ENCODE measurements at regions not wholly inside any gene's neighbourhood (a gene's known extent, or its start where the extent isn't known, plus 50 kb on each side); places are given as distances from the start of the nearest gene placed in this dataset.

- peaks cover 13% of the 10 kb centered on the region for H3K9me3 Mint-ChIP-seq
- no peak overlapping the region for H3K9ac ChIP-seq (ENCODE audit: extremely low read depth, low read length, poor library complexity, severe bottlenecking)
- H3K4me3 Mint-ChIP-seq = no peak overlapping the region
- H3K4me3 ChIP-seq (ENCODE audit: low read length) = no peak overlapping the region
- H3K36me3 Mint-ChIP-seq (ENCODE audit: low read depth) = no peaks in the 10 kb centered on the region
- H3K27me3 Mint-ChIP-seq (ENCODE audit: insufficient read depth) = peaks cover 8% of the 10 kb centered on the region
- no peaks in the 10 kb centered on the region for H3K4me1 ChIP-seq (ENCODE audit: control insufficient read depth, insufficient read depth, low read length)
- no peak overlapping the region for H3K27ac Mint-ChIP-seq
- no peaks in the 10 kb centered on the region for H3K27me3 ChIP-seq (ENCODE audit: control insufficient read depth, insufficient read depth, low read length, poor library complexity, severe bottlenecking)
- H3K36me3 ChIP-seq (ENCODE audit: control insufficient read depth, insufficient read depth, low read length) = no peaks in the 10 kb centered on the region
- H3K9me3 ChIP-seq (ENCODE audit: control insufficient read depth, low read length) = no peaks in the 10 kb centered on the region
- 90 to 97% methylated on average over 17 to 39 of the region's 39 CpGs for WGBS, 2 experiments (ENCODE audit: insufficient coverage in 1 of 2, insufficient read length in 1 of 2)
- DNase-seq = no peak
- H3K4me1 Mint-ChIP-seq = no peaks in the 10 kb centered on the region
- H3K27ac ChIP-seq (ENCODE audit: low read depth, low read length) = no peak overlapping the region
- no peak for TF ChIP-seq CTCF (conservative IDR thresholded peaks at IDR 0.05)
Observed at GRCh38 chr7:1330801-1331425, 98.2 kb downstream of the UNCX start.

DNA sequence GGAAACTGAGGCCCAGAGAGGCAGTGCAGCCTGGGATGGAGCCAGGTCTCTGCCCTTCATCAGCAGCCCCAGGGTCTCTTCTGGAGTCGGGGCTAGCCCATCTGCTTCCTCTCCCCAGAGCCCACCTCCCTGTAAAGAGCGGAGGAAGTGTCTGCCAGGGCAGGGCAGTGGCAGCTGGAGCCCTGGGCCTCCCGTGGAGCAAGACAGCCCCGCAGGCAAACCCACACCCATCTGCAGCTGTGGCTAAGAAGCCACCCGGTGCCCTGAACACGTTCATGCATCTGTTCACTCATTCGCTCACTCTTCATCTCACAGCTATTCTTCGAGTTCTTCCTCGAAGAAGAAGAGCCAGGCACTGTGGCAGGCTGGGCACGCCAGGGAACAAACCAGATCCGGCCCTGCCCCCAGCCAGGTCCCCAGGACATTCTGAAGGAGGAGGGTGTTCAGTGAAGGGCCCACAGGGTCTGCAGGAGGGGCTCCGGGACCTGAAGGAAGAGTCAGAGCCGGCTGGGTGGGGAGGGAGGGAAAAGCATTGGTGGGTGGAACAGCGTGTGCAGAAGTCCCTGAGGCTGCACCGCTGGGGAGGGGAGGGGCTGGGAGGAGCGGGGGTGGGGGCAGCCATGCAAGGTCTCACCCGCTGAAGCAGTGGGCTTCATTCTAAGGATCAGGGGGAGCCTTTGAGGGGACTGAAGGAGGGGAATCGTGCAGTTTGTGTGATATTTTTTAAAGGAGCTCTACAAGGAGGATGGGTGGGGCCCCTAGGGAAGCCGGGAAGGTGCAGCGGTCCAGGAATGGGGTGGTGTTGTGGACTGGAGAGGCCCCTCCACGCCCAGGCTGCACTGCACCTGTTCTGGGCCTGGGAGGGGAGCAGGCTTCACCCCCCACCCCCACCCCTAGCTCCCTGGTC is 99.1 kb downstream of the UNCX start:
- peaks cover 7% of the 10 kb centered on the region for H3K9me3 ChIP-seq (ENCODE audit: control insufficient read depth, low read length)
- no peak overlapping the region for H3K9ac ChIP-seq (ENCODE audit: extremely low read depth, low read length, poor library complexity, severe bottlenecking)
- no peak overlapping the region for H3K4me3 ChIP-seq (ENCODE audit: low read length)
- H3K27me3 ChIP-seq (ENCODE audit: control insufficient read depth, insufficient read depth, low read length, poor library complexity, severe bottlenecking) = no peaks in the 10 kb centered on the region
- Mint-ChIP-seq H3K27ac (no peak overlapping the region), H3K4me1 (no peaks in the 10 kb centered on the region), H3K9me3 (peaks cover 17% of the 10 kb centered on the region), H3K27me3 (ENCODE audit: insufficient read depth) (peaks cover 10% of the 10 kb centered on the region), H3K4me3 (no peak overlapping the region), H3K36me3 (ENCODE audit: low read depth) (no peaks in the 10 kb centered on the region)
- no peaks in the 10 kb centered on the region for H3K36me3 ChIP-seq (ENCODE audit: control insufficient read depth, insufficient read depth, low read length)
- no peak for DNase-seq
- H3K4me1 ChIP-seq (ENCODE audit: control insufficient read depth, insufficient read depth, low read length) = no peaks in the 10 kb centered on the region
- WGBS, 2 experiments (ENCODE audit: insufficient coverage in 1 of 2, insufficient read length in 1 of 2) = 82 to 84% methylated on average over 10 to 21 of the region's 21 CpGs
- H3K27ac ChIP-seq (ENCODE audit: low read depth, low read length) = no peak overlapping the region
- no peak for TF ChIP-seq CTCF (conservative IDR thresholded peaks at IDR 0.05)

DNA sequence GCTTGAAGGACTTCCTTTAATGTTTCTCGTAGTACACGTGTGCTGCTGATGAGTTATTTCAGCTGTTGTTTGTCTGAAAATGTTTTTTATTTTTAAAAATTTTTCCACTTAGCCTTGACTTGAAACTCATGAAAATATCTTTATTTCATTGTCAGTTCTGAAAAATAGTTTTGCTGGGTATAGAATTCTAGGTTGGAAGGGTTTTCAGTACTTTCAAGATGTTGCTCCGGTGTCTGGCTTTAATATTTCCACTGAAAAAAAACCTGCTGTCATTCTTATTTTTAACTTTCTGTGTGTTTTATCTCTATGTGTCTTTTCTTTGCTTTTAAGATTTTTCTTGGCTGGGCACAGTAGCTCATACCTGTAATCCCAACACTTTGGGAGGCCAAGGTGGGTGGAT is 103.8 kb downstream of the UNCX start:
- no peak overlapping the region for H3K4me3 ChIP-seq (ENCODE audit: low read length)
- no peaks in the 10 kb centered on the region for H3K27me3 ChIP-seq (ENCODE audit: control insufficient read depth, insufficient read depth, low read length, poor library complexity, severe bottlenecking)
- H3K27ac ChIP-seq (ENCODE audit: low read depth, low read length) = no peak overlapping the region
- 89% methylated on average over 3 of the region's 3 CpGs; no CpG with 5 or more reads in 1 of the 2 experiments for WGBS, 2 experiments (ENCODE audit: insufficient coverage in 1 of 2, insufficient read length in 1 of 2)
- H3K4me3 Mint-ChIP-seq = no peak overlapping the region
- no peaks in the 10 kb centered on the region for H3K4me1 Mint-ChIP-seq
- H3K9me3 ChIP-seq (ENCODE audit: control insufficient read depth, low read length) = peaks cover 11% of the 10 kb centered on the region
- H3K9ac ChIP-seq (ENCODE audit: extremely low read depth, low read length, poor library complexity, severe bottlenecking) = no peak overlapping the region
- H3K27ac Mint-ChIP-seq = no peak overlapping the region
- peaks cover 19% of the 10 kb centered on the region for H3K27me3 Mint-ChIP-seq (ENCODE audit: insufficient read depth)
- H3K9me3 Mint-ChIP-seq = peaks cover 29% of the 10 kb centered on the region
- no peaks in the 10 kb centered on the region for H3K36me3 Mint-ChIP-seq (ENCODE audit: low read depth)
- no peak for DNase-seq
- H3K36me3 ChIP-seq (ENCODE audit: control insufficient read depth, insufficient read depth, low read length) = no peaks in the 10 kb centered on the region
- TF ChIP-seq CTCF (conservative IDR thresholded peaks at IDR 0.05) = no peak
- H3K4me1 ChIP-seq (ENCODE audit: control insufficient read depth, insufficient read depth, low read length) = no peaks in the 10 kb centered on the region

All from endodermal cell (in vitro differentiated cells).